GM18511 (cell line): ENCODE measurements at regions not wholly inside any gene's neighbourhood (a gene's known extent, or its start where the extent isn't known, plus 50 kb on each side); places are given as distances from the start of the nearest gene placed in this dataset.
"Not testable (repeated sequence)": the region's sequence is repeated elsewhere in the genome, so short reads cannot be mapped to it uniquely, and the experiment has no call there.

Experiments
- ATAC-seq: cut with Tn5 transposase; IDR thresholded peaks from one replicate; pipeline ENCODE4 v1.9.1; 2021; ENCODE audit warnings: mild to moderate bottlenecking, moderate library complexity; ENCODE audit not compliant: unreplicated experiment

GRCh38 chr7:156324201-156324600, 316.4 kb upstream of the RNF32 start:
- no peak for ATAC-seq

- ATAC-seq: not testable (repeated sequence)
Measured at GRCh38 chr7:156321430-156321829, 319.1 kb upstream of the RNF32 start.

GRCh38 chr7:156318926-156319325, 321.6 kb upstream of the RNF32 start:
- no peak for ATAC-seq

GRCh38 chr7:156318426-156318825, 322.1 kb upstream of the RNF32 start:
- no peak for ATAC-seq

- ATAC-seq: no peak
Measured at GRCh38 chr7:156309016-156309620, 331.5 kb upstream of the RNF32 start.

GRCh38 chr7:156307193-156307592, 333.4 kb upstream of the RNF32 start:
- no peak for ATAC-seq

GRCh38 chr7:156305351-156305750, 335.2 kb upstream of the RNF32 start:
- ATAC-seq: no peak

GRCh38 chr7:156282816-156283215, 357.8 kb upstream of the RNF32 start:
- ATAC-seq: no peak

GRCh38 chr7:156279635-156280034, 360.9 kb upstream of the RNF32 start:
- ATAC-seq: no peak

- no peak for ATAC-seq
Measured at GRCh38 chr7:156275292-156275691, 365.3 kb upstream of the RNF32 start.

- ATAC-seq: no peak
Measured at GRCh38 chr7:156274557-156274956, 366.0 kb upstream of the RNF32 start.

- no peak for ATAC-seq
Measured at GRCh38 chr7:156261581-156261980, 379.0 kb upstream of the RNF32 start.

- no peak for ATAC-seq
Measured at GRCh38 chr7:156257904-156258303, 382.7 kb upstream of the RNF32 start.

- ATAC-seq: no peak
Measured at GRCh38 chr7:156255635-156256034, 384.9 kb upstream of the RNF32 start.

- no peak for ATAC-seq
Measured at GRCh38 chr7:156251861-156252260, 388.7 kb upstream of the RNF32 start.

GRCh38 chr7:156240532-156240931, 400.0 kb upstream of the RNF32 start:
- ATAC-seq: no peak

- no peak for ATAC-seq
Measured at GRCh38 chr7:156238366-156239133, 402.0 kb upstream of the RNF32 start.

GRCh38 chr7:156237614-156238013, 403.0 kb upstream of the RNF32 start:
- no peak for ATAC-seq

GRCh38 chr7:156236936-156237599, 403.5 kb upstream of the RNF32 start:
- no peak for ATAC-seq

- no peak for ATAC-seq
Measured at GRCh38 chr7:156236181-156236889, 404.2 kb upstream of the RNF32 start.

GRCh38 chr7:156234666-156235494, 405.7 kb upstream of the RNF32 start:
- no peak for ATAC-seq
